Stimulated activated CD4-positive, alpha-beta T cell treated with anti-CD3 and anti-CD28 coated beads, Interleukin-1b, Interleukin-23, amount 100 ng/mL, for 1 hour (primary cell): ENCODE measurements at regions not wholly inside any gene's neighbourhood (a gene's known extent, or its start where the extent isn't known, plus 50 kb on each side); places are given as distances from the start of the nearest gene placed in this dataset.
"Not testable (repeated sequence)": the region's sequence is repeated elsewhere in the genome, so short reads cannot be mapped to it uniquely, and the experiment has no call there.

ENCODE experiments used
- DNase-seq, 2 donors: peaks; one replicate each; pipeline ENCODE4 v3.0.0-alpha.2; 2020; ENCODE audit warnings: low read depth in 2 of 2

- DNase-seq: no peak
Measured at GRCh38 chr9:75197561-75197960, 109.2 kb downstream of the OSTF1 start.

- DNase-seq: no peak
Measured at GRCh38 chr9:75198436-75198835, 110.1 kb downstream of the OSTF1 start.

GRCh38 chr9:75200892-75201470 is 112.7 kb downstream of the OSTF1 start:
- no peak for DNase-seq

GRCh38 chr9:75201480-75202209 is 113.3 kb downstream of the OSTF1 start:
- DNase-seq: no peak

GRCh38 chr9:75207997-75208396 is 119.7 kb downstream of the OSTF1 start:
- DNase-seq: not testable (repeated sequence)

GRCh38 chr9:75210215-75210614 is 121.9 kb downstream of the OSTF1 start:
- no peak for DNase-seq

- no peak for DNase-seq
Measured at GRCh38 chr9:75213765-75214164, 125.5 kb downstream of the OSTF1 start.

- no peak for DNase-seq
Measured at GRCh38 chr9:75226403-75227139, 138.3 kb downstream of the OSTF1 start.

GRCh38 chr9:75228893-75229292 is 140.6 kb downstream of the OSTF1 start:
- DNase-seq: no peak

- no peak for DNase-seq
Measured at GRCh38 chr9:75229605-75230332, 141.5 kb downstream of the OSTF1 start.

GRCh38 chr9:75230469-75230868 is 142.2 kb downstream of the OSTF1 start:
- DNase-seq: no peak

GRCh38 chr9:75231167-75231566 is 142.9 kb downstream of the OSTF1 start:
- DNase-seq: no peak

- DNase-seq: no peak
Measured at GRCh38 chr9:75233011-75233410, 144.7 kb downstream of the OSTF1 start.

GRCh38 chr9:75235632-75236031 is 147.3 kb downstream of the OSTF1 start:
- DNase-seq: no peak

GRCh38 chr9:75238311-75238976 is 150.1 kb downstream of the OSTF1 start:
- no peak for DNase-seq

GRCh38 chr9:75239176-75239575 is 150.9 kb downstream of the OSTF1 start:
- no peak for DNase-seq

- no peak for DNase-seq
Measured at GRCh38 chr9:75242426-75242825, 154.1 kb downstream of the OSTF1 start.

GRCh38 chr9:75246949-75247348 is 158.6 kb downstream of the OSTF1 start:
- no peak for DNase-seq

GRCh38 chr9:75265525-75265972 is 177.2 kb downstream of the OSTF1 start:
- DNase-seq: peak in 1 of 2 donors; percentile 12

- DNase-seq: no peak
Measured at GRCh38 chr9:75269197-75269596, 180.9 kb downstream of the OSTF1 start.

GRCh38 chr9:75273055-75273454 is 184.7 kb downstream of the OSTF1 start:
- not testable (repeated sequence) for DNase-seq

GRCh38 chr9:75274781-75275180 is 186.5 kb downstream of the OSTF1 start:
- no peak for DNase-seq
